Astrocyte (in vitro differentiated cells and primary cell): ENCODE measurements at regions not wholly inside any gene's neighbourhood (a gene's known extent, or its start where the extent isn't known, plus 50 kb on each side); places are given as distances from the start of the nearest gene placed in this dataset.

Experiments used
- DNase-seq: peaks from one replicate; pipeline ENCODE4 v3.0.0-alpha.2; 2010; ENCODE audit warnings: low read depth
- FAIRE-seq: peaks from 2 replicates; lab custom pipeline; 2011; peaks lifted over from hg19 to GRCh38; lab: Jason Lieb, UNC
- H2AFZ ChIP-seq: 2 replicates; pipeline ENCODE4 v1.6.0; 2012; ENCODE audit warnings: low read depth, low read length, inconsistent platforms
- H3K27ac ChIP-seq: 2 replicates; pipeline ENCODE4 v1.5.1; 2011; ENCODE audit warnings: low read depth, low read length, inconsistent platforms
- H3K27me3 ChIP-seq: 2 replicates; pipeline ENCODE4 v1.6.0; 2011; ENCODE audit warnings: low read length, inconsistent platforms; ENCODE audit not compliant: insufficient read depth
- H3K36me3 ChIP-seq: 2 replicates; pipeline ENCODE4 v1.5.1; 2011; ENCODE audit warnings: low read length, inconsistent platforms; ENCODE audit not compliant: insufficient read depth
- H3K4me1 ChIP-seq: 2 replicates; pipeline ENCODE4 v1.5.1; 2011; ENCODE audit warnings: low read length, inconsistent platforms; ENCODE audit not compliant: insufficient read depth
- H3K4me2 ChIP-seq: 2 replicates; pipeline ENCODE4 v1.6.0; 2012; ENCODE audit warnings: low read length, inconsistent platforms
- H3K4me3 ChIP-seq: 2 replicates; pipeline ENCODE4 v1.5.1; 2011; ENCODE audit warnings: low read depth, mild to moderate bottlenecking, low read length, inconsistent platforms; ENCODE audit not compliant: insufficient read depth
- H3K79me2 ChIP-seq: 2 replicates; pipeline ENCODE4 v1.6.0; 2012; ENCODE audit warnings: mild to moderate bottlenecking, low read length, inconsistent platforms; ENCODE audit not compliant: insufficient read depth
- H3K9ac ChIP-seq: 2 replicates; pipeline ENCODE4 v1.6.0; 2012; ENCODE audit warnings: mild to moderate bottlenecking, low read length, inconsistent platforms
- H3K9me3 ChIP-seq: 2 replicates; pipeline ENCODE4 v1.5.1; 2012; ENCODE audit warnings: low read depth, mild to moderate bottlenecking, low read length, inconsistent platforms; ENCODE audit not compliant: insufficient read depth
- H4K20me1 ChIP-seq: 2 replicates; pipeline ENCODE4 v1.6.0; 2012; ENCODE audit warnings: low read length, inconsistent platforms; ENCODE audit not compliant: insufficient read depth
- H3K27ac Mint-ChIP-seq: one replicate; pipeline ENCODE4 v1.8.0; 2021; ENCODE audit warnings: mild to moderate bottlenecking, mixed read lengths; ENCODE audit not compliant: unreplicated experiment
- H3K27me3 Mint-ChIP-seq: one replicate; pipeline ENCODE4 v1.8.0; 2021; ENCODE audit warnings: low read depth, mixed read lengths; ENCODE audit not compliant: unreplicated experiment
- H3K36me3 Mint-ChIP-seq: one replicate; pipeline ENCODE4 v1.8.0; 2021; ENCODE audit warnings: low read depth, mixed read lengths; ENCODE audit not compliant: unreplicated experiment
- H3K4me1 Mint-ChIP-seq: one replicate; pipeline ENCODE4 v1.8.0; 2021; ENCODE audit warnings: low read depth, mixed read lengths; ENCODE audit not compliant: unreplicated experiment
- H3K4me3 Mint-ChIP-seq: one replicate; pipeline ENCODE4 v1.8.0; 2021; ENCODE audit warnings: mild to moderate bottlenecking, moderate library complexity, mixed read lengths; ENCODE audit not compliant: unreplicated experiment
- H3K9me3 Mint-ChIP-seq: one replicate; pipeline ENCODE4 v1.8.0; 2021; ENCODE audit warnings: mild to moderate bottlenecking, mixed read lengths; ENCODE audit not compliant: unreplicated experiment
- EZH2 ChIP-seq: IDR thresholded peaks from 2 replicates; pipeline ENCODE4 v1.6.1; 2012; ENCODE audit warnings: mild to moderate bottlenecking, low read length, inconsistent platforms; ENCODE audit not compliant: insufficient read depth
- TF ChIP-seq, protein P1 (sequence below): IDR thresholded peaks from 2 replicates; pipeline ENCODE4 v1.5.1; 2011; ENCODE audit warnings: low read depth, mild to moderate bottlenecking, inconsistent platforms, low read length, moderate library complexity; ENCODE audit not compliant: insufficient read depth

DNA sequence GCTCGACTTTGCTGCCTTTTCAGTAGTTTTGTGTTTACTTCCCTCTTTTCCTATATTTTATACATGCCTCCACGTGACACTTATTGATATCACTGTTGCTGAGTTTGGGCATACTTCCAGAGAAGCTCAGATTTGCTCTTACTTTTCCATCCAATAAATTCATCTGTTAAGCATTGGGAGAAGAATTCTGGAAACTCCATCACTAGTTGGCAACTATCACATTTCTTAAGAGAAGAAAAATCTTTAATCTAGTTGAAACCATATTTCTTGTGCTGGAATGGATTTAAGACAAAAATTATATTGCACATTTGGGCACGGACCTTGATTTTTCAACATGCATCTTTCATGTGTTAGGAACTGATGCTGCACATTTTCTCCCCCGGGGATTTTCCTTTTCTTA, 52.6 kb upstream of the CPO start:
- Histone ChIP-seq H3K9me3 (no peaks in the 10 kb centered on the region), H3K27ac (no peak overlapping the region), H2AFZ (no peak overlapping the region), H4K20me1 (no peaks in the 10 kb centered on the region), H3K4me1 (no peaks in the 10 kb centered on the region), H3K4me3 (no peak overlapping the region), H3K4me2 (no peak overlapping the region), H3K36me3 (no peaks in the 10 kb centered on the region), H3K27me3 (no peaks in the 10 kb centered on the region), H3K9ac (no peak overlapping the region), H3K79me2 (no peaks in the 10 kb centered on the region)
- Mint-ChIP-seq H3K36me3 (peaks cover 2% of the 10 kb centered on the region), H3K27me3 (no peaks in the 10 kb centered on the region), H3K4me1 (no peaks in the 10 kb centered on the region), H3K27ac (no peak overlapping the region), H3K4me3 (no peak overlapping the region), H3K9me3 (peaks cover 3% of the 10 kb centered on the region)
- TF ChIP-seq, protein P1, sequence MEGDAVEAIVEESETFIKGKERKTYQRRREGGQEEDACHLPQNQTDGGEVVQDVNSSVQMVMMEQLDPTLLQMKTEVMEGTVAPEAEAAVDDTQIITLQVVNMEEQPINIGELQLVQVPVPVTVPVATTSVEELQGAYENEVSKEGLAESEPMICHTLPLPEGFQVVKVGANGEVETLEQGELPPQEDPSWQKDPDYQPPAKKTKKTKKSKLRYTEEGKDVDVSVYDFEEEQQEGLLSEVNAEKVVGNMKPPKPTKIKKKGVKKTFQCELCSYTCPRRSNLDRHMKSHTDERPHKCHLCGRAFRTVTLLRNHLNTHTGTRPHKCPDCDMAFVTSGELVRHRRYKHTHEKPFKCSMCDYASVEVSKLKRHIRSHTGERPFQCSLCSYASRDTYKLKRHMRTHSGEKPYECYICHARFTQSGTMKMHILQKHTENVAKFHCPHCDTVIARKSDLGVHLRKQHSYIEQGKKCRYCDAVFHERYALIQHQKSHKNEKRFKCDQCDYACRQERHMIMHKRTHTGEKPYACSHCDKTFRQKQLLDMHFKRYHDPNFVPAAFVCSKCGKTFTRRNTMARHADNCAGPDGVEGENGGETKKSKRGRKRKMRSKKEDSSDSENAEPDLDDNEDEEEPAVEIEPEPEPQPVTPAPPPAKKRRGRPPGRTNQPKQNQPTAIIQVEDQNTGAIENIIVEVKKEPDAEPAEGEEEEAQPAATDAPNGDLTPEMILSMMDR: no peak
- no peak for TF ChIP-seq EZH2
- no peak for FAIRE-seq
- DNase-seq: no peak

DNA sequence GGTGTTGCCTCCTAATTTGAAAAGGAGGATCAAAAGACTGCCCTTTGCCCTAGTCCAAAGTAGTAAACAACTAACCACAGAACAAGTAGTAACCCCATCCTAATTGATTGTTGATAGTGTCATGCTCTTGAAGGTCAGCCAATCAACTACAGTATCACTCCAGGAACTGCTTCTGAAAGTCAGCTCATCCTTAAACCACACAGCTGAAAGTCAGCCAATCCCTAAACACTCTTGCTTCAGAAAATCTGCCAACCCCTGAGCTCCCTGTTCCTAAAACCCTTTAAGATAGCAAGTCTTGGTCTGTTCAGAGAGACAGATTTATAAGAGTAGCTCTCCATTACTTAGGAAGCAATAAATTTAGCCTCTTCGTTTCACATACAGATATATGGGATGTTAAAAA, 51.6 kb upstream of the CPO start:
- Histone ChIP-seq H4K20me1 (no peaks in the 10 kb centered on the region), H3K36me3 (no peaks in the 10 kb centered on the region), H3K4me3 (no peak overlapping the region), H3K4me2 (no peak overlapping the region), H3K4me1 (no peaks in the 10 kb centered on the region), H3K27ac (no peak overlapping the region), H3K9me3 (no peaks in the 10 kb centered on the region), H3K79me2 (no peaks in the 10 kb centered on the region), H2AFZ (no peak overlapping the region), H3K27me3 (no peaks in the 10 kb centered on the region), H3K9ac (no peak overlapping the region)
- TF ChIP-seq, protein P1: no peak
- no peak for TF ChIP-seq EZH2
- Mint-ChIP-seq H3K9me3 (no peaks in the 10 kb centered on the region), H3K27me3 (no peaks in the 10 kb centered on the region), H3K4me3 (no peak overlapping the region), H3K4me1 (no peaks in the 10 kb centered on the region), H3K36me3 (peaks cover 2% of the 10 kb centered on the region), H3K27ac (no peak overlapping the region)
- no peak for DNase-seq
- no peak for FAIRE-seq
